ENCODE measurements at regions not wholly inside any gene's neighbourhood (a gene's known extent, or its start where the extent isn't known, plus 50 kb on each side); places are given as distances from the start of the nearest gene placed in this dataset.

GRCh38 chr10:55881588-55881987 is 479.5 kb downstream of the ZWINT start:
- TF ChIP-seq CTCF (IDR thresholded peaks at IDR 0.05) (no peak), POLR2A (IDR thresholded peaks at IDR 0.05) (no peak), POLR2AphosphoS5 (IDR thresholded peaks at IDR 0.05) (no peak)
- no peaks in the 10 kb centered on the region for H3K9me3 ChIP-seq
- H3K4me1 ChIP-seq (replicated peaks), result no peaks in the 10 kb centered on the region
- DNase-seq (ENCODE audit: low spot score), result no peak
- intact Hi-C loops (cut with DNase I), result no loop called here
- no peak overlapping the region for H3K4me3 ChIP-seq
- no peaks in the 10 kb centered on the region for H3K27me3 ChIP-seq (replicated peaks; ENCODE audit: insufficient read depth)
- H3K36me3 ChIP-seq, result no peaks in the 10 kb centered on the region
- H3K27ac ChIP-seq, result no peak overlapping the region

- no peak overlapping the region for H3K27ac ChIP-seq
- H3K9me3 ChIP-seq, result no peaks in the 10 kb centered on the region
- intact Hi-C loops (cut with DNase I), result no loop called here
- no peak overlapping the region for H3K4me3 ChIP-seq
- H3K27me3 ChIP-seq (replicated peaks; ENCODE audit: insufficient read depth), result no peaks in the 10 kb centered on the region
- TF ChIP-seq POLR2AphosphoS5 (IDR thresholded peaks at IDR 0.05), result no peak
- no peak for TF ChIP-seq POLR2A (IDR thresholded peaks at IDR 0.05)
- no peak for TF ChIP-seq CTCF (IDR thresholded peaks at IDR 0.05)
- WGBS, result 35% methylated on average over 2 of the region's 2 CpGs
- H3K4me1 ChIP-seq (replicated peaks), result no peaks in the 10 kb centered on the region
- no peak for DNase-seq (ENCODE audit: low spot score)
- no peaks in the 10 kb centered on the region for H3K36me3 ChIP-seq
These were observed 487.6 kb downstream of the ZWINT start for GRCh38 chr10:55873485-55873884.

GRCh38 chr10:55870186-55870585 is 490.9 kb downstream of the ZWINT start:
- no peaks in the 10 kb centered on the region for H3K9me3 ChIP-seq
- no peak for TF ChIP-seq POLR2AphosphoS5 (IDR thresholded peaks at IDR 0.05)
- no peak overlapping the region for H3K27ac ChIP-seq
- intact Hi-C loops (cut with DNase I), result no loop called here
- DNase-seq (ENCODE audit: low spot score), result no peak
- no peak overlapping the region for H3K4me3 ChIP-seq
- no peaks in the 10 kb centered on the region for H3K4me1 ChIP-seq (replicated peaks)
- 60% methylated on average over 1 of the region's 1 CpG for WGBS
- no peaks in the 10 kb centered on the region for H3K27me3 ChIP-seq (replicated peaks; ENCODE audit: insufficient read depth)
- H3K36me3 ChIP-seq, result no peaks in the 10 kb centered on the region

- H3K4me3 ChIP-seq, result no peak overlapping the region
- 20% methylated on average over 1 of the region's 1 CpG for WGBS
- H3K27me3 ChIP-seq (replicated peaks; ENCODE audit: insufficient read depth), result no peaks in the 10 kb centered on the region
- H3K4me1 ChIP-seq (replicated peaks), result no peaks in the 10 kb centered on the region
- DNase-seq (ENCODE audit: low spot score), result no peak
- H3K9me3 ChIP-seq, result no peaks in the 10 kb centered on the region
- H3K27ac ChIP-seq, result no peak overlapping the region
- intact Hi-C loops (cut with DNase I), result no loop called here
- TF ChIP-seq CTCF (IDR thresholded peaks at IDR 0.05), result no peak
- no peak for TF ChIP-seq POLR2AphosphoS5 (IDR thresholded peaks at IDR 0.05)
- TF ChIP-seq POLR2A (IDR thresholded peaks at IDR 0.05), result no peak
- H3K36me3 ChIP-seq, result no peaks in the 10 kb centered on the region
These were observed 493.2 kb downstream of the ZWINT start for GRCh38 chr10:55867848-55868247.

GRCh38 chr10:55858730-55859129 is 502.3 kb downstream of the ZWINT start:
- TF ChIP-seq POLR2A (IDR thresholded peaks at IDR 0.05) (no peak), POLR2AphosphoS5 (IDR thresholded peaks at IDR 0.05) (no peak), CTCF (IDR thresholded peaks at IDR 0.05) (no peak)
- Histone ChIP-seq H3K9me3 (no peaks in the 10 kb centered on the region), H3K4me3 (no peak overlapping the region), H3K27ac (no peak overlapping the region), H3K4me1 (replicated peaks) (no peaks in the 10 kb centered on the region), H3K36me3 (no peaks in the 10 kb centered on the region), H3K27me3 (replicated peaks; ENCODE audit: insufficient read depth) (no peaks in the 10 kb centered on the region)
- intact Hi-C loops (cut with DNase I), result no loop called here
- 43% methylated on average over 1 of the region's 1 CpG for WGBS
- DNase-seq (ENCODE audit: low spot score), result no peak

Data from prostate gland (tissue), 2 donors.